SK-N-SH treated with all-trans-retinoic acid at 6 μM for 48 hours (cell line): ENCODE measurements at regions not wholly inside any gene's neighbourhood (a gene's known extent, or its start where the extent isn't known, plus 50 kb on each side); places are given as distances from the start of the nearest gene placed in this dataset.

Source experiments
- ATAC-seq: fragments of 200-7000 bp; cut with Tn5 transposase; 3 replicates; pipeline ENCODE4 v1.9.1; 2020; ENCODE audit warnings: mild to moderate bottlenecking, moderate library complexity
- ARNTL ChIP-seq: fragments of 450-650 bp; formaldehyde crosslinking; IDR thresholded peaks from 2 replicates; pipeline ENCODE4 v1.5.0; 2020; ENCODE audit warnings: low read depth, mild to moderate bottlenecking, moderate library complexity, borderline replicate concordance
- BACH2 ChIP-seq: fragments of 250-450 bp; sonication (Bioruptor Pico); IDR thresholded peaks from 2 replicates; pipeline ENCODE4 v1.9.0; 2021; ENCODE audit warnings: mild to moderate bottlenecking, borderline replicate concordance
- CSDC2 ChIP-seq: fragments of 250-450 bp; sonication (Bioruptor Pico); IDR thresholded peaks from 2 replicates; pipeline ENCODE4 v1.5.0; 2020; ENCODE audit warnings: mild to moderate bottlenecking, moderate library complexity
- GLIS3 ChIP-seq: fragments of 250-450 bp; sonication (Bioruptor Pico); IDR thresholded peaks from 2 replicates; pipeline ENCODE4 v1.5.0; 2020; ENCODE audit warnings: mild to moderate bottlenecking, moderate library complexity
- ISL1 ChIP-seq: fragments of 250-450 bp; sonication (Bioruptor Pico); IDR thresholded peaks from 2 replicates; pipeline ENCODE4 v2.1.2; 2022; ENCODE audit warnings: mild to moderate bottlenecking, moderate library complexity
- OSR1 ChIP-seq: fragments of 250-450 bp; sonication (Bioruptor Pico); IDR thresholded peaks from 2 replicates; pipeline ENCODE4 v1.8.0; 2022; ENCODE audit warnings: moderate library complexity, mild to moderate bottlenecking, inconsistent platforms
- PPARA ChIP-seq: fragments of 250-450 bp; sonication (Bioruptor Pico); IDR thresholded peaks from 2 replicates; pipeline ENCODE4 v1.5.0; 2020; ENCODE audit warnings: mild to moderate bottlenecking, borderline replicate concordance
- SNAI2 ChIP-seq: fragments of 250-450 bp; sonication (Bioruptor Pico); IDR thresholded peaks from 2 replicates; pipeline ENCODE4 v1.5.0; 2020; ENCODE audit warnings: mild to moderate bottlenecking, moderate library complexity
- TCF4 ChIP-seq: fragments of 250-450 bp; sonication (Bioruptor Pico); IDR thresholded peaks from 2 replicates; pipeline ENCODE4 v1.8.0; 2021; ENCODE audit warnings: mild to moderate bottlenecking, moderate library complexity, borderline replicate concordance
- TOX ChIP-seq: fragments of 250-450 bp; sonication (Bioruptor Pico); IDR thresholded peaks from 2 replicates; pipeline ENCODE4 v1.8.0; 2021; ENCODE audit warnings: mild to moderate bottlenecking, moderate library complexity, borderline replicate concordance
- ZNF565 ChIP-seq: fragments of 450-650 bp; formaldehyde crosslinking; conservative IDR thresholded peaks from 2 replicates; pipeline ENCODE4 v1.5.0; 2020; ENCODE audit warnings: low read depth, mild to moderate bottlenecking, moderate library complexity
- ZNF70 ChIP-seq: fragments of 450-650 bp; formaldehyde crosslinking; IDR thresholded peaks from 2 replicates; pipeline ENCODE4 v1.5.0; 2020; ENCODE audit warnings: mild to moderate bottlenecking, moderate library complexity
- ZNF8 ChIP-seq: fragments of 450-650 bp; formaldehyde crosslinking; IDR thresholded peaks from 2 replicates; pipeline ENCODE4 v1.5.0; 2020; ENCODE audit warnings: mild to moderate bottlenecking, moderate library complexity
- TF ChIP-seq, protein P1 (sequence below): fragments of 250-450 bp; sonication (Bioruptor Pico); IDR thresholded peaks from 2 replicates; pipeline ENCODE4 v1.8.0; 2020; ENCODE audit warnings: mild to moderate bottlenecking, moderate library complexity, borderline replicate concordance
- TF ChIP-seq, protein P2 (sequence below): fragments of 250-450 bp; sonication (Bioruptor Pico); IDR thresholded peaks from 2 replicates; pipeline ENCODE4 v1.5.1; 2021; ENCODE audit warnings: mild to moderate bottlenecking, moderate library complexity
- TF ChIP-seq, protein P3 (sequence below): fragments of 250-450 bp; sonication (Bioruptor Pico); IDR thresholded peaks from 2 replicates; pipeline ENCODE4 v1.8.0; 2021; ENCODE audit warnings: low read depth, mild to moderate bottlenecking, moderate library complexity, borderline replicate concordance
- TF ChIP-seq, protein P4 (sequence below): fragments of 250-450 bp; sonication (Bioruptor Pico); IDR thresholded peaks from 2 replicates; pipeline ENCODE4 v1.5.1; 2020; ENCODE audit warnings: low read depth, mild to moderate bottlenecking, moderate library complexity

DNA sequence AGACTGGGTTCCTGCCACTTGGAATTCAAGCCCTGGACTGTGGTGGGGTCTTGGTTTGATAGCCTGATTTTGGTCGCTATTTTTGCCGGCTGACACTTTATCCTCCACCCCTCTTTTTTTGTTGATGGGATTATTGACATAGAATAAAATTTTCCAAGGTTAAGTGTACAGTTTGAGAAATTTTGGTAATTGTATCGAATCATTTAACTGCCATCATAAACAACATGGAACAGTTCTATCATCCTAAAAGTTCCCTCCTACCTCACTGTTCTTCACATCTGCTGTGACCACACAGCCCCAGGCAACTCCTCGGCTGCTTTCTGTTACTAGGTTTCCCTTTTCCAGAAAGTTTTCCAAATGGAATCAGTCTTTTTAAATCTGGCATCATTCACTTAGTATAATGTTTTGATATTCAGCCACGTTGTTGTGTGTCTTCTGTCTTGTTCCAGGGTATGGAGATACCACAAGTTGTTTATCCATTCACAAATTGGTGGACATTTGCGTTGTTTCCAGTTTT, 50.6 kb upstream of the STEAP1B start:
- peak; percentile 11; the same call in 1 of the 3 replicates for ATAC-seq
- TF ChIP-seq ZNF70 (CRISPR knock-in tag), result no peak
- TF ChIP-seq GLIS3, result no peak
- TF ChIP-seq ZNF565 (CRISPR knock-in tag), result no peak
- TF ChIP-seq OSR1 (CRISPR knock-in tag), result no peak
- TF ChIP-seq TCF4 (CRISPR knock-in tag), result no peak
- no peak for TF ChIP-seq ISL1 (CRISPR knock-in tag)
- no peak for TF ChIP-seq CSDC2 (CRISPR knock-in tag)
- TF ChIP-seq PPARA, result no peak
- no peak for TF ChIP-seq ARNTL (CRISPR knock-in tag)
- TF ChIP-seq, protein P1, sequence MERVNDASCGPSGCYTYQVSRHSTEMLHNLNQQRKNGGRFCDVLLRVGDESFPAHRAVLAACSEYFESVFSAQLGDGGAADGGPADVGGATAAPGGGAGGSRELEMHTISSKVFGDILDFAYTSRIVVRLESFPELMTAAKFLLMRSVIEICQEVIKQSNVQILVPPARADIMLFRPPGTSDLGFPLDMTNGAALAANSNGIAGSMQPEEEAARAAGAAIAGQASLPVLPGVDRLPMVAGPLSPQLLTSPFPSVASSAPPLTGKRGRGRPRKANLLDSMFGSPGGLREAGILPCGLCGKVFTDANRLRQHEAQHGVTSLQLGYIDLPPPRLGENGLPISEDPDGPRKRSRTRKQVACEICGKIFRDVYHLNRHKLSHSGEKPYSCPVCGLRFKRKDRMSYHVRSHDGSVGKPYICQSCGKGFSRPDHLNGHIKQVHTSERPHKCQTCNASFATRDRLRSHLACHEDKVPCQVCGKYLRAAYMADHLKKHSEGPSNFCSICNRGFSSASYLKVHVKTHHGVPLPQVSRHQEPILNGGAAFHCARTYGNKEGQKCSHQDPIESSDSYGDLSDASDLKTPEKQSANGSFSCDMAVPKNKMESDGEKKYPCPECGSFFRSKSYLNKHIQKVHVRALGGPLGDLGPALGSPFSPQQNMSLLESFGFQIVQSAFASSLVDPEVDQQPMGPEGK (CRISPR knock-in tag), result no peak
- TF ChIP-seq TOX, result no peak
- TF ChIP-seq, protein P2, sequence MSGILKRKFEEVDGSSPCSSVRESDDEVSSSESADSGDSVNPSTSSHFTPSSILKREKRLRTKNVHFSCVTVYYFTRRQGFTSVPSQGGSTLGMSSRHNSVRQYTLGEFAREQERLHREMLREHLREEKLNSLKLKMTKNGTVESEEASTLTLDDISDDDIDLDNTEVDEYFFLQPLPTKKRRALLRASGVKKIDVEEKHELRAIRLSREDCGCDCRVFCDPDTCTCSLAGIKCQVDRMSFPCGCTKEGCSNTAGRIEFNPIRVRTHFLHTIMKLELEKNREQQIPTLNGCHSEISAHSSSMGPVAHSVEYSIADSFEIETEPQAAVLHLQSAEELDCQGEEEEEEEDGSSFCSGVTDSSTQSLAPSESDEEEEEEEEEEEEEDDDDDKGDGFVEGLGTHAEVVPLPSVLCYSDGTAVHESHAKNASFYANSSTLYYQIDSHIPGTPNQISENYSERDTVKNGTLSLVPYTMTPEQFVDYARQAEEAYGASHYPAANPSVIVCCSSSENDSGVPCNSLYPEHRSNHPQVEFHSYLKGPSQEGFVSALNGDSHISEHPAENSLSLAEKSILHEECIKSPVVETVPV (CRISPR knock-in tag), result no peak
- TF ChIP-seq, protein P3, sequence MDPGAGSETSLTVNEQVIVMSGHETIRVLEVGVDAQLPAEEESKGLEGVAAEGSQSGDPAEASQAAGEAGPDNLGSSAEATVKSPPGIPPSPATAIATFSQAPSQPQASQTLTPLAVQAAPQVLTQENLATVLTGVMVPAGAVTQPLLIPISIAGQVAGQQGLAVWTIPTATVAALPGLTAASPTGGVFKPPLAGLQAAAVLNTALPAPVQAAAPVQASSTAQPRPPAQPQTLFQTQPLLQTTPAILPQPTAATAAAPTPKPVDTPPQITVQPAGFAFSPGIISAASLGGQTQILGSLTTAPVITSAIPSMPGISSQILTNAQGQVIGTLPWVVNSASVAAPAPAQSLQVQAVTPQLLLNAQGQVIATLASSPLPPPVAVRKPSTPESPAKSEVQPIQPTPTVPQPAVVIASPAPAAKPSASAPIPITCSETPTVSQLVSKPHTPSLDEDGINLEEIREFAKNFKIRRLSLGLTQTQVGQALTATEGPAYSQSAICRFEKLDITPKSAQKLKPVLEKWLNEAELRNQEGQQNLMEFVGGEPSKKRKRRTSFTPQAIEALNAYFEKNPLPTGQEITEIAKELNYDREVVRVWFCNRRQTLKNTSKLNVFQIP (CRISPR knock-in tag), result no peak

DNA sequence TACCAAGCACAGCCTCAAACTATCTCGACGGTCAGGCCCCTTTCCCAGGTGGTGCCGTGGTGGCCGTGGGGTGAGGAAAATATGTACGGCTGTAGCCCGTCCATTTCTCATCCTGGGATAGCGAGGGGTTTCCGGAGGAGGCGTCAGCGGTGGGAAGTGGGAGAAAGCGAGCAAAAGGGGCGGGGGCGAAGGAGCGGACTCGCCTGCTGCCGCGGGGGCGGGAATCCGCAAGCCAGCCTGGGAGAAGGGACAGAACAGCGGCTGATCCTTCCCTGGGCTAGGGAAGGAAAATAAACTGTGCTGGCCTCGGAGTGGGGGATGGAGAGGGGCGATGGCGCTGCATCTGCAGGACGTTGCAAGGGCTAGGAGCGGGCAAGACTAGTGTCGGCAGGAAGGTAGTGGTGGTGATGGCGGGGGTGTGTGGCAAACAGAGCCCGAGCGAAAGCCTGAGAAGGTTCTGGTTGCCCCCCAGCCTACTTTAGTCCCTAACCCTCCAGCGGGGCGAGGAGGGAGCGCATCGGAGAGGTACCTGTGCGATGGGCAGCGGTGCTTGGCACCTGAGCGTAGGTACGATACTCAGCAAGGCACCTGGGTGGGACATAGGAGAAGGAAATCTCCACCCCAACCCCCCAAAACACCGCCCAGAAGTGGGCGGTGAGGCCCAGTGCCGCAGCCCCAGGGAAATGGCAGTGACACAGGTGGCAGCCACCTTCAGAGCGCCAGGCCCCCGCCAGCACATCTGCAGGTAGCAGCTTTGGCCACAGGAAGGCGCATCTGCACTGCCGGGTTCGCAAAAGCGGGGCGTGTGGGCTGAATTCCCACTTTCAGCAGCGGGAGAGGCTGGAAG, 49.9 kb upstream of the STEAP1B start:
- ATAC-seq, result peak; percentile 84
- TF ChIP-seq GLIS3, result no peak
- no peak for TF ChIP-seq TCF4 (CRISPR knock-in tag)
- no peak for TF ChIP-seq ZNF8 (CRISPR knock-in tag)
- TF ChIP-seq, protein P4, sequence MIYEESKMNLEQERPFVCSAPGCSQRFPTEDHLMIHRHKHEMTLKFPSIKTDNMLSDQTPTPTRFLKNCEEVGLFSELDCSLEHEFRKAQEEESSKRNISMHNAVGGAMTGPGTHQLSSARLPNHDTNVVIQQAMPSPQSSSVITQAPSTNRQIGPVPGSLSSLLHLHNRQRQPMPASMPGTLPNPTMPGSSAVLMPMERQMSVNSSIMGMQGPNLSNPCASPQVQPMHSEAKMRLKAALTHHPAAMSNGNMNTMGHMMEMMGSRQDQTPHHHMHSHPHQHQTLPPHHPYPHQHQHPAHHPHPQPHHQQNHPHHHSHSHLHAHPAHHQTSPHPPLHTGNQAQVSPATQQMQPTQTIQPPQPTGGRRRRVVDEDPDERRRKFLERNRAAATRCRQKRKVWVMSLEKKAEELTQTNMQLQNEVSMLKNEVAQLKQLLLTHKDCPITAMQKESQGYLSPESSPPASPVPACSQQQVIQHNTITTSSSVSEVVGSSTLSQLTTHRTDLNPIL, result no peak
- TF ChIP-seq ISL1 (CRISPR knock-in tag), result no peak
- TF ChIP-seq SNAI2 (CRISPR knock-in tag), result no peak
- TF ChIP-seq, protein P2 (CRISPR knock-in tag), result no peak
- TF ChIP-seq TOX, result no peak
- no peak for TF ChIP-seq ZNF565 (CRISPR knock-in tag)
- no peak for TF ChIP-seq BACH2 (CRISPR knock-in tag)
